ENCODE measurements at regions not wholly inside any gene's neighbourhood (a gene's known extent, or its start where the extent isn't known, plus 50 kb on each side); places are given as distances from the start of the nearest gene placed in this dataset.

DNA sequence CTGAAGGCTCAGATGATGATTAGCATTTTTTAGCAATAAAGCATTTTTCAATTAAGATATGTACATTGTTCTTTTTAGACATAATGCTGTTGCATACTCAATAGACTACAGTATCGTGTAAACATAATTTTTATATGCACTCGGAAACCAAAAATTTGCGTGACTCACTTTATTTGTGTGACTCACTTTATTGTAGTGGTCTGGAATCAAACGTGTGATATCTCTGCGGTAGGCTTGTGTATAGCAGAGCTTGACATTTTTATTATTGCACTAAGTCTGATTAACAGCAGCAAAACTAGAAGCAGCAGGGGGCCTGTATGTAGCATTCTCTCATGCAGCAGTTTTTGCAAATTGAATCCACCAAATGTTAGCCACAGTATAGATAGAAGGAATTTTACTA is 119.1 kb upstream of the PRDX4 start:
- TF ChIP-seq TCF4 (CRISPR knock-in tag; IDR thresholded peaks at IDR 0.05; ENCODE audit: borderline replicate concordance) (no peak), ZFP3 (CRISPR knock-in tag; IDR thresholded peaks at IDR 0.05) (no peak), ARNTL (CRISPR knock-in tag; IDR thresholded peaks at IDR 0.05; ENCODE audit: borderline replicate concordance, low read depth) (no peak), ESRRG (CRISPR knock-in tag; IDR thresholded peaks at IDR 0.05) (no peak), ZNF70 (CRISPR knock-in tag; IDR thresholded peaks at IDR 0.05) (no peak), PPARA (CRISPR knock-in tag; IDR thresholded peaks at IDR 0.05; ENCODE audit: borderline replicate concordance) (no peak), ZC3H10 (CRISPR knock-in tag; IDR thresholded peaks at IDR 0.05) (no peak), ZNF8 (CRISPR knock-in tag; IDR thresholded peaks at IDR 0.05) (no peak), BACH2 (CRISPR knock-in tag; IDR thresholded peaks at IDR 0.05; ENCODE audit: borderline replicate concordance) (no peak), TOX (CRISPR knock-in tag; IDR thresholded peaks at IDR 0.05; ENCODE audit: borderline replicate concordance) (no peak)
- TF ChIP-seq, protein P1, sequence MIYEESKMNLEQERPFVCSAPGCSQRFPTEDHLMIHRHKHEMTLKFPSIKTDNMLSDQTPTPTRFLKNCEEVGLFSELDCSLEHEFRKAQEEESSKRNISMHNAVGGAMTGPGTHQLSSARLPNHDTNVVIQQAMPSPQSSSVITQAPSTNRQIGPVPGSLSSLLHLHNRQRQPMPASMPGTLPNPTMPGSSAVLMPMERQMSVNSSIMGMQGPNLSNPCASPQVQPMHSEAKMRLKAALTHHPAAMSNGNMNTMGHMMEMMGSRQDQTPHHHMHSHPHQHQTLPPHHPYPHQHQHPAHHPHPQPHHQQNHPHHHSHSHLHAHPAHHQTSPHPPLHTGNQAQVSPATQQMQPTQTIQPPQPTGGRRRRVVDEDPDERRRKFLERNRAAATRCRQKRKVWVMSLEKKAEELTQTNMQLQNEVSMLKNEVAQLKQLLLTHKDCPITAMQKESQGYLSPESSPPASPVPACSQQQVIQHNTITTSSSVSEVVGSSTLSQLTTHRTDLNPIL (CRISPR knock-in tag; IDR thresholded peaks at IDR 0.05; ENCODE audit: low read depth) = no peak
- TF ChIP-seq, protein P2, sequence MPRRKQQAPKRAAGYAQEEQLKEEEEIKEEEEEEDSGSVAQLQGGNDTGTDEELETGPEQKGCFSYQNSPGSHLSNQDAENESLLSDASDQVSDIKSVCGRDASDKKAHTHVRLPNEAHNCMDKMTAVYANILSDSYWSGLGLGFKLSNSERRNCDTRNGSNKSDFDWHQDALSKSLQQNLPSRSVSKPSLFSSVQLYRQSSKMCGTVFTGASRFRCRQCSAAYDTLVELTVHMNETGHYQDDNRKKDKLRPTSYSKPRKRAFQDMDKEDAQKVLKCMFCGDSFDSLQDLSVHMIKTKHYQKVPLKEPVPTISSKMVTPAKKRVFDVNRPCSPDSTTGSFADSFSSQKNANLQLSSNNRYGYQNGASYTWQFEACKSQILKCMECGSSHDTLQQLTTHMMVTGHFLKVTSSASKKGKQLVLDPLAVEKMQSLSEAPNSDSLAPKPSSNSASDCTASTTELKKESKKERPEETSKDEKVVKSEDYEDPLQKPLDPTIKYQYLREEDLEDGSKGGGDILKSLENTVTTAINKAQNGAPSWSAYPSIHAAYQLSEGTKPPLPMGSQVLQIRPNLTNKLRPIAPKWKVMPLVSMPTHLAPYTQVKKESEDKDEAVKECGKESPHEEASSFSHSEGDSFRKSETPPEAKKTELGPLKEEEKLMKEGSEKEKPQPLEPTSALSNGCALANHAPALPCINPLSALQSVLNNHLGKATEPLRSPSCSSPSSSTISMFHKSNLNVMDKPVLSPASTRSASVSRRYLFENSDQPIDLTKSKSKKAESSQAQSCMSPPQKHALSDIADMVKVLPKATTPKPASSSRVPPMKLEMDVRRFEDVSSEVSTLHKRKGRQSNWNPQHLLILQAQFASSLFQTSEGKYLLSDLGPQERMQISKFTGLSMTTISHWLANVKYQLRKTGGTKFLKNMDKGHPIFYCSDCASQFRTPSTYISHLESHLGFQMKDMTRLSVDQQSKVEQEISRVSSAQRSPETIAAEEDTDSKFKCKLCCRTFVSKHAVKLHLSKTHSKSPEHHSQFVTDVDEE (CRISPR knock-in tag; IDR thresholded peaks at IDR 0.05) = no peak
- TF ChIP-seq, protein P3, sequence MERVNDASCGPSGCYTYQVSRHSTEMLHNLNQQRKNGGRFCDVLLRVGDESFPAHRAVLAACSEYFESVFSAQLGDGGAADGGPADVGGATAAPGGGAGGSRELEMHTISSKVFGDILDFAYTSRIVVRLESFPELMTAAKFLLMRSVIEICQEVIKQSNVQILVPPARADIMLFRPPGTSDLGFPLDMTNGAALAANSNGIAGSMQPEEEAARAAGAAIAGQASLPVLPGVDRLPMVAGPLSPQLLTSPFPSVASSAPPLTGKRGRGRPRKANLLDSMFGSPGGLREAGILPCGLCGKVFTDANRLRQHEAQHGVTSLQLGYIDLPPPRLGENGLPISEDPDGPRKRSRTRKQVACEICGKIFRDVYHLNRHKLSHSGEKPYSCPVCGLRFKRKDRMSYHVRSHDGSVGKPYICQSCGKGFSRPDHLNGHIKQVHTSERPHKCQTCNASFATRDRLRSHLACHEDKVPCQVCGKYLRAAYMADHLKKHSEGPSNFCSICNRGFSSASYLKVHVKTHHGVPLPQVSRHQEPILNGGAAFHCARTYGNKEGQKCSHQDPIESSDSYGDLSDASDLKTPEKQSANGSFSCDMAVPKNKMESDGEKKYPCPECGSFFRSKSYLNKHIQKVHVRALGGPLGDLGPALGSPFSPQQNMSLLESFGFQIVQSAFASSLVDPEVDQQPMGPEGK (CRISPR knock-in tag; IDR thresholded peaks at IDR 0.05; ENCODE audit: borderline replicate concordance) = no peak

All from SK-N-SH treated with all-trans-retinoic acid at 6 μM for 48 hours (cell line).